SK-N-SH (cell line): ENCODE measurements at regions not wholly inside any gene's neighbourhood (a gene's known extent, or its start where the extent isn't known, plus 50 kb on each side); places are given as distances from the start of the nearest gene placed in this dataset.

Experiments used
- CTCF ChIA-PET: fragments of 300-600, 350-600 bp; formaldehyde crosslinking; extraction: SDS; loops from one replicate; lab custom pipeline; 2021; lab: Yijun Ruan, JAX
- POLR2A ChIA-PET: fragments of 350-600 bp; sonication (Branson Sonifier 250); formaldehyde crosslinking; extraction: SDS; loops from one replicate; lab custom pipeline; 2020; ENCODE audit warnings: antibody characterized with exemption, inconsistent platforms; lab: Yijun Ruan, JAX
- DNase-seq: peaks from one replicate; pipeline ENCODE4 v3.0.0; 2012
- H2AFZ ChIP-seq: fragments of 200-600 bp; sonication (generic); 2 replicates; pipeline ENCODE4 v1.8.1; 2016; ENCODE audit warnings: antibody characterized with exemption, mild to moderate bottlenecking, low read depth
- H3F3A ChIP-seq: fragments of 200-600 bp; sonication (generic); replicated peaks from 2 replicates; pipeline ENCODE3; 2016; ENCODE audit warnings: antibody characterized with exemption, mild to moderate bottlenecking; ENCODE audit not compliant: insufficient read depth
- H3K27ac ChIP-seq, 2 experiments: fragments of 200-500 bp in 1 of 2; fragments of 200-600 bp in 1 of 2; sonication (Bioruptor generic) in 1 of 2; sonication (generic), shearing (Covaris generic) in 1 of 2; 2 replicates each; pipeline versions ENCODE4 v1.5.1 to v1.6.1; 2014 to 2016; ENCODE audit warnings: low read depth in 2 of 2, inconsistent platforms in 1 of 2, low read length in 1 of 2, mild to moderate bottlenecking in 1 of 2, mixed read lengths in 1 of 2
- H3K27me3 ChIP-seq: fragments of 200-600 bp; sonication (generic), shearing (Covaris generic); 2 replicates; pipeline ENCODE4 v1.6.1; 2016; ENCODE audit warnings: mixed run types; ENCODE audit not compliant: insufficient read depth
- H3K36me3 ChIP-seq, 2 experiments: fragments of 200-500 bp in 1 of 2; fragments of 200-600 bp in 1 of 2; sonication (Bioruptor generic) in 1 of 2; sonication (generic) in 1 of 2; replicated peaks in 1 of 2; 2 replicates each; pipeline versions ENCODE3 to v1.5.1; 2014 to 2016; ENCODE audit warnings: low read length in 1 of 2, mild to moderate bottlenecking in 1 of 2; ENCODE audit not compliant: insufficient read depth in 2 of 2, control insufficient read depth in 1 of 2
- H3K4me1 ChIP-seq, 2 experiments: fragments of 200-500 bp in 1 of 2; fragments of 200-600 bp in 1 of 2; sonication (Bioruptor generic) in 1 of 2; sonication (generic), shearing (Covaris generic) in 1 of 2; 2 replicates each; pipeline versions ENCODE4 v1.5.1 to v1.6.1; 2014 to 2016; ENCODE audit warnings: low read depth in 1 of 2, low read length in 1 of 2, mixed run types in 1 of 2; ENCODE audit not compliant: insufficient read depth in 2 of 2, control insufficient read depth in 1 of 2
- H3K4me2 ChIP-seq: fragments of 200-600 bp; sonication (generic), shearing (Covaris generic); 2 replicates; pipeline ENCODE4 v1.6.1; 2017; ENCODE audit warnings: mixed run types
- H3K4me3 ChIP-seq, 2 experiments: fragments of 200-500 bp in 1 of 2; fragments of 200-600 bp in 1 of 2; sonication (Bioruptor generic) in 1 of 2; sonication (generic), shearing (Covaris generic) in 1 of 2; 2 replicates each; pipeline versions ENCODE4 v1.5.1 to v1.8.1; 2014 to 2016; ENCODE audit warnings: low read depth in 2 of 2, inconsistent platforms in 1 of 2, low read length in 1 of 2, mild to moderate bottlenecking in 1 of 2, mixed read lengths in 1 of 2, moderate library complexity in 1 of 2
- H3K79me2 ChIP-seq: fragments of 200-600 bp; sonication (generic); 2 replicates; pipeline ENCODE4 v1.8.1; 2017; ENCODE audit warnings: mild to moderate bottlenecking; ENCODE audit not compliant: insufficient read depth
- H3K9ac ChIP-seq: fragments of 200-600 bp; sonication (generic); 2 replicates; pipeline ENCODE4 v1.6.1; 2017; ENCODE audit warnings: mixed run types
- H3K9me2 ChIP-seq: fragments of 200-600 bp; sonication (generic); 2 replicates; pipeline ENCODE4 v1.6.1; 2017; ENCODE audit warnings: mixed run types
- H3K9me3 ChIP-seq: fragments of 200-600 bp; sonication (generic); 2 replicates; pipeline ENCODE4 v1.6.1; 2017; ENCODE audit warnings: mixed run types, mild to moderate bottlenecking, moderate library complexity
- H4K20me1 ChIP-seq: fragments of 200-600 bp; sonication (generic); 2 replicates; pipeline ENCODE4 v1.6.1; 2017; ENCODE audit warnings: mild to moderate bottlenecking, mixed run types; ENCODE audit not compliant: insufficient read depth
- CHD2 ChIP-seq: fragments of 150-350 bp; IDR thresholded peaks from 2 replicates; pipeline ENCODE4 v1.6.1; 2018; ENCODE audit warnings: low read length; ENCODE audit not compliant: partially characterized antibody
- EP300 ChIP-seq, 2 experiments: IDR thresholded peaks; 2 replicates each; pipeline versions ENCODE4 v1.4.0 to v1.6.1; 2012; ENCODE audit warnings: borderline replicate concordance in 1 of 2, low read depth in 1 of 2, low read length in 1 of 2
- FOSL2 ChIP-seq: IDR thresholded peaks from 2 replicates; pipeline ENCODE4 v1.4.0; 2012; ENCODE audit warnings: low read depth, mild to moderate bottlenecking, moderate library complexity, borderline replicate concordance
- FOXM1 ChIP-seq: IDR thresholded peaks from 2 replicates; pipeline ENCODE4 v1.4.0; 2012; ENCODE audit warnings: low read depth, mild to moderate bottlenecking
- GABPA ChIP-seq: IDR thresholded peaks from 2 replicates; pipeline ENCODE4 v1.4.0; 2012; ENCODE audit warnings: low read depth, mild to moderate bottlenecking
- GATA2 ChIP-seq: sonication (generic); formaldehyde crosslinking; IDR thresholded peaks from 2 replicates; pipeline ENCODE4 v1.5.0; 2020; ENCODE audit warnings: mild to moderate bottlenecking, missing genetic modification reagents
- IRF3 ChIP-seq: fragments of 150-350 bp; IDR thresholded peaks from 2 replicates; pipeline ENCODE4 v1.6.1; 2016; ENCODE audit warnings: mild to moderate bottlenecking, low read depth, low read length
- JUND ChIP-seq: IDR thresholded peaks from 2 replicates; pipeline ENCODE4 v1.4.0; 2012
- MEF2A ChIP-seq: IDR thresholded peaks from 2 replicates; pipeline ENCODE4 v1.4.0; 2012; ENCODE audit warnings: low read depth, borderline replicate concordance
- PBX3 ChIP-seq: IDR thresholded peaks from 2 replicates; pipeline ENCODE4; 2012
- POLR2AphosphoS5 ChIP-seq: IDR thresholded peaks from 2 replicates; pipeline ENCODE4 v1.6.1; 2012; ENCODE audit warnings: low read depth, low read length
- RFX5 ChIP-seq: IDR thresholded peaks from 2 replicates; pipeline ENCODE4 v1.6.1; 2012; ENCODE audit warnings: mild to moderate bottlenecking, improper control_type of control experiment, low read length
- RXRA ChIP-seq: IDR thresholded peaks from 2 replicates; pipeline ENCODE4 v1.4.0; 2012; ENCODE audit warnings: low read depth, mild to moderate bottlenecking, borderline replicate concordance
- SIN3A ChIP-seq: IDR thresholded peaks from 2 replicates; pipeline ENCODE4 v1.6.1; 2012; ENCODE audit warnings: low read depth, mild to moderate bottlenecking, low read length, moderate library complexity, borderline replicate concordance
- SMC3 ChIP-seq: IDR thresholded peaks from 2 replicates; pipeline ENCODE4 v1.6.1; 2012; ENCODE audit warnings: low read depth, low read length, improper control_type of control experiment
- USF1 ChIP-seq: IDR thresholded peaks from 2 replicates; pipeline ENCODE4 v1.4.0; 2012; ENCODE audit warnings: low read depth, borderline replicate concordance
- USF2 ChIP-seq: fragments of 150-350 bp; IDR thresholded peaks from 2 replicates; pipeline ENCODE4 v1.6.1; 2017; ENCODE audit warnings: antibody characterized with exemption, low read length, low read depth, borderline replicate concordance
- ZBTB33 ChIP-seq: IDR thresholded peaks from 2 replicates; pipeline ENCODE4 v1.4.0; 2012; ENCODE audit warnings: low read depth, borderline replicate concordance
- WGBS: methylation state at CpG from one replicate; pipeline ENCODE4 v1.1.6; 2017; ENCODE audit warnings: low lambda C conversion rate; 5-methylcytosine and 5-hydroxymethylcytosine counted together

- no peak overlapping the region for H3K9ac ChIP-seq
- no peak for DNase-seq
- no peaks in the 10 kb centered on the region for H3K9me2 ChIP-seq
- H3K79me2 ChIP-seq = no peaks in the 10 kb centered on the region
- ChIA-PET CTCF (no interaction called here), POLR2A (no interaction called here)
- H3K27ac ChIP-seq = no peak overlapping the region
- H3K36me3 ChIP-seq = no peaks in the 10 kb centered on the region
- H2AFZ ChIP-seq = no peak overlapping the region
- no peaks in the 10 kb centered on the region for H4K20me1 ChIP-seq
- no peak overlapping the region for H3K4me2 ChIP-seq
- no peaks in the 10 kb centered on the region for H3K27me3 ChIP-seq
- H3K4me3 ChIP-seq = no peak overlapping the region
- no peaks in the 10 kb centered on the region for H3K4me1 ChIP-seq
- H3F3A ChIP-seq = no peaks in the 10 kb centered on the region
- WGBS = 17% methylated on average over 1 of the region's 1 CpG
- no peak for TF ChIP-seq EP300 (IDR thresholded peaks at IDR 0.05; ENCODE audit: borderline replicate concordance in 1 of 2, low read depth in 1 of 2, low read length in 1 of 2)
- no peak for TF ChIP-seq GABPA
- no peak for TF ChIP-seq GATA2
- TF ChIP-seq SIN3A = no peak
- TF ChIP-seq POLR2AphosphoS5 = no peak
- TF ChIP-seq USF2 = no peak
- no peak for TF ChIP-seq FOSL2
- no peak for TF ChIP-seq RXRA
- TF ChIP-seq RFX5 = no peak
- no peak for TF ChIP-seq SMC3
- no peak for TF ChIP-seq PBX3
- TF ChIP-seq JUND = no peak
- no peak for TF ChIP-seq USF1
- TF ChIP-seq MEF2A = no peak
- TF ChIP-seq IRF3 = no peak
- no peak for TF ChIP-seq ZBTB33
- TF ChIP-seq FOXM1 = no peak
- TF ChIP-seq CHD2 = no peak
- H3K9me3 ChIP-seq = no peaks in the 10 kb centered on the region
Measured at GRCh38 chr9:120267929-120268328, 312.0 kb downstream of the CDK5RAP2 start.
